ENCODE measurements at regions not wholly inside any gene's neighbourhood (a gene's known extent, or its start where the extent isn't known, plus 50 kb on each side); places are given as distances from the start of the nearest gene placed in this dataset.
"Not testable (repeated sequence)": the region's sequence is repeated elsewhere in the genome, so short reads cannot be mapped to it uniquely, and the experiment has no call there.

- no peak for DNase-seq (ENCODE audit: low read depth)
Observed at GRCh38 chr11:98358551-98358950, 662.2 kb upstream of the CNTN5 start.

GRCh38 chr11:98365190-98365589 lies 655.6 kb upstream of the CNTN5 start:
- DNase-seq (ENCODE audit: low read depth): no peak
- no peak overlapping the region for H3K4me3 ChIP-seq (ENCODE audit: low read depth, low read length)

More at GRCh38 chr11:98358551-98358950, 662.2 kb upstream of the CNTN5 start:
- H3K4me3 ChIP-seq (ENCODE audit: low read depth, low read length): no peak overlapping the region

GRCh38 chr11:98365941-98366340 lies 654.8 kb upstream of the CNTN5 start:
- DNase-seq (ENCODE audit: low read depth): no peak
- no peak overlapping the region for H3K4me3 ChIP-seq (ENCODE audit: low read depth, low read length)

- no peak for DNase-seq (ENCODE audit: low read depth)
- no peak overlapping the region for H3K4me3 ChIP-seq (ENCODE audit: low read depth, low read length)
Observed at GRCh38 chr11:98390391-98390790, 630.4 kb upstream of the CNTN5 start.

- DNase-seq (ENCODE audit: low read depth); H3K4me3 ChIP-seq (ENCODE audit: low read depth, low read length): not testable (repeated sequence)
Observed at GRCh38 chr11:98394500-98394899, 626.2 kb upstream of the CNTN5 start.

GRCh38 chr11:98398508-98398907 lies 622.2 kb upstream of the CNTN5 start:
- DNase-seq (ENCODE audit: low read depth): no peak
- no peak overlapping the region for H3K4me3 ChIP-seq (ENCODE audit: low read depth, low read length)

GRCh38 chr11:98409069-98409468 lies 611.7 kb upstream of the CNTN5 start:
- H3K4me3 ChIP-seq (ENCODE audit: low read depth, low read length): no peak overlapping the region
- no peak for DNase-seq (ENCODE audit: low read depth)

GRCh38 chr11:98411777-98412176 lies 609.0 kb upstream of the CNTN5 start:
- no peak for DNase-seq (ENCODE audit: low read depth)
- H3K4me3 ChIP-seq (ENCODE audit: low read depth, low read length): no peak overlapping the region

GRCh38 chr11:98417256-98417755 lies 603.4 kb upstream of the CNTN5 start:
- DNase-seq (ENCODE audit: low read depth): no peak
- H3K4me3 ChIP-seq (ENCODE audit: low read depth, low read length): no peak overlapping the region

- H3K4me3 ChIP-seq (ENCODE audit: low read depth, low read length): no peak overlapping the region
- no peak for DNase-seq (ENCODE audit: low read depth)
Observed at GRCh38 chr11:98423933-98424332, 596.8 kb upstream of the CNTN5 start.

- H3K4me3 ChIP-seq (ENCODE audit: low read depth, low read length); DNase-seq (ENCODE audit: low read depth): not testable (repeated sequence)
Observed at GRCh38 chr11:98424773-98425172, 596.0 kb upstream of the CNTN5 start.

GRCh38 chr11:98431463-98432359 lies 589.0 kb upstream of the CNTN5 start:
- no peak for DNase-seq (ENCODE audit: low read depth)
- no peak overlapping the region for H3K4me3 ChIP-seq (ENCODE audit: low read depth, low read length)

GRCh38 chr11:98434296-98434695 lies 586.5 kb upstream of the CNTN5 start:
- DNase-seq (ENCODE audit: low read depth): no peak
- no peak overlapping the region for H3K4me3 ChIP-seq (ENCODE audit: low read depth, low read length)

GRCh38 chr11:98453378-98453777 lies 567.4 kb upstream of the CNTN5 start:
- H3K4me3 ChIP-seq (ENCODE audit: low read depth, low read length): no peak overlapping the region
- DNase-seq (ENCODE audit: low read depth): no peak

- no peak for DNase-seq (ENCODE audit: low read depth)
Observed at GRCh38 chr11:98455500-98456307, 565.0 kb upstream of the CNTN5 start.

GRCh38 chr11:98456308-98456680 lies 564.5 kb upstream of the CNTN5 start:
- no peak for DNase-seq (ENCODE audit: low read depth)
- no peak overlapping the region for H3K4me3 ChIP-seq (ENCODE audit: low read depth, low read length)

More at GRCh38 chr11:98455500-98456307, 565.0 kb upstream of the CNTN5 start:
- H3K4me3 ChIP-seq (ENCODE audit: low read depth, low read length): no peak overlapping the region

GRCh38 chr11:98495016-98495415 lies 525.7 kb upstream of the CNTN5 start:
- no peak for DNase-seq (ENCODE audit: low read depth)
- H3K4me3 ChIP-seq (ENCODE audit: low read depth, low read length): no peak overlapping the region

GRCh38 chr11:98495601-98496000 lies 525.1 kb upstream of the CNTN5 start:
- no peak for DNase-seq (ENCODE audit: low read depth)
- H3K4me3 ChIP-seq (ENCODE audit: low read depth, low read length): no peak overlapping the region

- DNase-seq (ENCODE audit: low read depth): no peak
Observed at GRCh38 chr11:98507208-98507607, 513.5 kb upstream of the CNTN5 start.

GRCh38 chr11:98512938-98513337 lies 507.8 kb upstream of the CNTN5 start:
- no peak for DNase-seq (ENCODE audit: low read depth)
- no peak overlapping the region for H3K4me3 ChIP-seq (ENCODE audit: low read depth, low read length)

More at GRCh38 chr11:98507208-98507607, 513.5 kb upstream of the CNTN5 start:
- no peak overlapping the region for H3K4me3 ChIP-seq (ENCODE audit: low read depth, low read length)
